ENCODE measurements at regions not wholly inside any gene's neighbourhood (a gene's known extent, or its start where the extent isn't known, plus 50 kb on each side); places are given as distances from the start of the nearest gene placed in this dataset.

GRCh38 chr2:133642791-133643191, 74.5 kb upstream of the NCKAP5 start:
- no TSS peak for BruUV-seq (replicated peaks)
- Histone ChIP-seq H4K5ac (ENCODE audit: low read depth, low read length) (no peak overlapping the region), H2BK120ac (ENCODE audit: low read depth, low read length) (no peak overlapping the region), H3K4me3 (ENCODE audit: insufficient read depth, low read depth, low read length) (no peak overlapping the region), H3K27me3 (ENCODE audit: control insufficient read depth, insufficient read depth, low read length) (no peaks in the 10 kb centered on the region), H3K4me1 (ENCODE audit: control insufficient read depth, insufficient read depth, low read length) (peaks cover 4% of the 10 kb centered on the region), H2BK5ac (ENCODE audit: low read depth, low read length, poor library complexity, severe bottlenecking) (no peak overlapping the region), H2AFZ (replicated peaks; ENCODE audit: low read length, poor library complexity) (no peak overlapping the region), H3K23ac (ENCODE audit: low read depth, low read length) (no peak overlapping the region), H3K79me1 (ENCODE audit: low read depth in 1 of 2, low read length in 2 of 2) (no peaks in the 10 kb centered on the region), H3K9ac (ENCODE audit: low read depth, low read length) (no peak overlapping the region), H3K4me2 (ENCODE audit: low read depth, low read length) (peak overlapping the region; percentile 13; the same call in 1 of the 2 replicates), H3K27ac (ENCODE audit: insufficient read depth, low read length) (no peak overlapping the region), H4K20me1 (ENCODE audit: insufficient read depth, low read length) (no peaks in the 10 kb centered on the region), H3K4ac (ENCODE audit: low read depth, low read length) (no peak overlapping the region), H4K8ac (ENCODE audit: low read depth in 2 of 2, low read length in 2 of 2) (no peak overlapping the region), H3K9me3 (ENCODE audit: control insufficient read depth, insufficient read depth, low read length) (no peaks in the 10 kb centered on the region), H3K9me1 (ENCODE audit: insufficient read depth, low read length) (peaks cover 3% of the 10 kb centered on the region; the same call in 1 of the 2 replicates), H4K91ac (ENCODE audit: insufficient read depth, low read depth, low read length) (no peak overlapping the region), H3K36me3 (ENCODE audit: control insufficient read depth, insufficient read depth, low read length) (no peaks in the 10 kb centered on the region), H3K56ac (ENCODE audit: extremely low read depth, insufficient read depth, low read length) (no peak overlapping the region), H3K14ac (replicated peaks; ENCODE audit: low read depth, low read length) (no peak overlapping the region), H2BK15ac (ENCODE audit: low read depth, low read length) (no peak overlapping the region), H2BK20ac (ENCODE audit: low read depth, low read length) (no peak overlapping the region), H3K18ac (ENCODE audit: low read depth, low read length) (peak overlapping the region; percentile 3; the same call in 1 of the 2 replicates), H2AK9ac (replicated peaks; ENCODE audit: low read depth, low read length, poor library complexity) (no peak overlapping the region), H2AK5ac (ENCODE audit: low read depth, low read length) (no peak overlapping the region)
- in situ Hi-C loops (cut with MboI; ENCODE audit: low sequenced_read_pairs) (no loop called here), dilution Hi-C loops (cut with HindIII; ENCODE audit: low sequenced_read_pairs, unreplicated experiment) (no loop called here), intact Hi-C loops (cut with micrococcal nuclease) (loop anchor here (10.0 kb wide), 1 partner anchor 148 kb away; no protein-coding TSS in a partner anchor)
- POLR2A ChIA-PET (ENCODE audit: unreplicated experiment), result no interaction called here
- TF ChIP-seq CHD1 (IDR thresholded peaks at IDR 0.05; ENCODE audit: low read depth, low read length), result no peak
- no peak for TF ChIP-seq CEBPB (IDR thresholded peaks at IDR 0.05; ENCODE audit: low read depth, low read length)
- TF ChIP-seq SMC3 (IDR thresholded peaks at IDR 0.05; ENCODE audit: low read depth, low read length), result no peak
- no peak for TF ChIP-seq MXI1 (IDR thresholded peaks at IDR 0.05; ENCODE audit: borderline replicate concordance, low read depth, low read length)
- TF ChIP-seq MAFK (IDR thresholded peaks at IDR 0.05; ENCODE audit: low read depth, low read length), result no peak
- TF ChIP-seq USF2 (IDR thresholded peaks at IDR 0.05; ENCODE audit: low read depth, low read length), result no peak
- no peak for TF ChIP-seq RAD21 (IDR thresholded peaks at IDR 0.05; ENCODE audit: low read length)
- TF ChIP-seq CTCF (conservative IDR thresholded peaks at IDR 0.05; ENCODE audit: low read depth, low read length), result no peak
- no peak for TF ChIP-seq POLR2A (IDR thresholded peaks at IDR 0.05; ENCODE audit: low read depth, low read length)
- TF ChIP-seq NFE2L2 (IDR thresholded peaks at IDR 0.05; ENCODE audit: low read depth, low read length), result no peak
- TF ChIP-seq ELK1 (IDR thresholded peaks at IDR 0.05; ENCODE audit: borderline replicate concordance, low read depth, low read length), result no peak
- TF ChIP-seq FOS (IDR thresholded peaks at IDR 0.05; ENCODE audit: low read depth, low read length), result no peak
- no peak for TF ChIP-seq MAZ (IDR thresholded peaks at IDR 0.05; ENCODE audit: borderline replicate concordance, low read depth, low read length)
- no peak for TF ChIP-seq RFX5 (IDR thresholded peaks at IDR 0.05; ENCODE audit: low read depth, low read length)
- ATAC-seq (ENCODE audit: low read depth) (peak; percentile 56), DNase-seq (peak; percentile 54)
- CTCF ChIA-PET, result interaction anchor here (0.7 kb wide), 1 partner anchor 1129 kb away, joined by 3 read pairs; no protein-coding TSS in a partner anchor
